Endothelial cell of umbilical vein (primary cell): ENCODE measurements at regions not wholly inside any gene's neighbourhood (a gene's known extent, or its start where the extent isn't known, plus 50 kb on each side); places are given as distances from the start of the nearest gene placed in this dataset.

ENCODE experiments used
- BruUV-seq: library from RNA; stranded (reverse); fragments of 400-500 nt; replicated peaks from 2 replicates; lab custom pipeline; 2021; lab: Mats Ljungman, UMichigan
- CTCF ChIA-PET: fragments of 300-600, 350-600 bp; sonication (Branson Sonifier 250); formaldehyde crosslinking; loops from one replicate; lab custom pipeline; 2021; ENCODE audit warnings: antibody characterized with exemption, inconsistent platforms; lab: Charles Lee
- POLR2A ChIA-PET: fragments of 300-600, 350-600 bp; sonication (Branson Sonifier 250); formaldehyde crosslinking; loops from one replicate; lab custom pipeline; 2021; ENCODE audit warnings: antibody characterized with exemption, inconsistent platforms; lab: Charles Lee
- DNase-seq: peaks from one replicate; pipeline ENCODE4 v3.0.0-alpha.2; 2011; ENCODE audit warnings: low read depth, low spot score
- FAIRE-seq: peaks from 2 replicates; lab custom pipeline; 2011; peaks lifted over from hg19 to GRCh38; lab: Jason Lieb, UNC
- H2AFZ ChIP-seq: 2 replicates; pipeline ENCODE4 v1.6.0; 2012; ENCODE audit warnings: low read depth, low read length, control low read depth, inconsistent platforms
- H3K27ac ChIP-seq: 2 replicates; pipeline ENCODE4 v1.5.1; 2011; ENCODE audit warnings: low read depth, mild to moderate bottlenecking, control low read depth, low read length, moderate library complexity; ENCODE audit not compliant: insufficient read depth
- H3K27me3 ChIP-seq, 2 experiments: 2 replicates each; pipeline versions ENCODE4 v1.6.0 to v1.6.1; 2011; ENCODE audit warnings: low read length in 2 of 2, mixed read lengths in 1 of 2; ENCODE audit not compliant: control insufficient read depth in 2 of 2, insufficient read depth in 2 of 2
- H3K36me3 ChIP-seq, 2 experiments: 2 replicates in 1 of 2; 3 replicates in 1 of 2; pipeline ENCODE4 v1.5.1; 2011; ENCODE audit warnings: low read length in 2 of 2, mild to moderate bottlenecking in 1 of 2, moderate library complexity in 1 of 2; ENCODE audit not compliant: control insufficient read depth in 2 of 2, insufficient read depth in 2 of 2; ENCODE audit errors: extremely low read depth in 1 of 2
- H3K4me1 ChIP-seq: 3 replicates; pipeline ENCODE4 v1.5.1; 2011; ENCODE audit warnings: mild to moderate bottlenecking, low read length; ENCODE audit not compliant: control insufficient read depth, insufficient read depth; ENCODE audit errors: extremely low read depth
- H3K4me2 ChIP-seq: 2 replicates; pipeline ENCODE4 v1.6.1; 2011; ENCODE audit warnings: low read length, control low read depth, mixed read lengths; ENCODE audit not compliant: insufficient read depth
- H3K4me3 ChIP-seq, 3 experiments: fragments of 200-600 bp in 1 of 3; sonication (generic), shearing (Covaris generic) in 1 of 3; replicated peaks in 1 of 3; 2 replicates each; pipeline ENCODE4 v1.5.1; 2011 to 2016; ENCODE audit warnings: control low read depth in 3 of 3, low read length in 3 of 3, mild to moderate bottlenecking in 2 of 3, inconsistent platforms in 1 of 3, low read depth in 1 of 3, moderate library complexity in 1 of 3; ENCODE audit not compliant: insufficient read depth in 1 of 3
- H3K79me2 ChIP-seq: 2 replicates; pipeline ENCODE4 v1.6.0; 2012; ENCODE audit warnings: low read length, inconsistent platforms; ENCODE audit not compliant: control insufficient read depth, insufficient read depth
- H3K9ac ChIP-seq: replicated peaks from 2 replicates; pipeline ENCODE3; 2011; ENCODE audit warnings: low read length, control low read depth; ENCODE audit not compliant: insufficient read depth; ENCODE audit errors: extremely low read depth
- H3K9me1 ChIP-seq: replicated peaks from 3 replicates; pipeline ENCODE4 v1.6.0; 2011; ENCODE audit warnings: mild to moderate bottlenecking, low read length; ENCODE audit not compliant: control insufficient read depth, insufficient read depth; ENCODE audit errors: extremely low read depth
- H3K9me3 ChIP-seq: replicated peaks from 2 replicates; pipeline ENCODE4 v1.5.1; 2012; ENCODE audit warnings: low read length, inconsistent platforms; ENCODE audit not compliant: control insufficient read depth, insufficient read depth
- H4K20me1 ChIP-seq: replicated peaks from 2 replicates; pipeline ENCODE3; 2011; ENCODE audit warnings: mild to moderate bottlenecking, low read length; ENCODE audit not compliant: control insufficient read depth, insufficient read depth; ENCODE audit errors: extremely low read depth
- EZH2 ChIP-seq: IDR thresholded peaks from 2 replicates; pipeline ENCODE4 v1.6.1; 2012; ENCODE audit warnings: borderline replicate concordance, low read depth, mild to moderate bottlenecking, moderate library complexity, low read length, inconsistent platforms; ENCODE audit not compliant: severe bottlenecking
- FOS ChIP-seq: IDR thresholded peaks from 2 replicates; pipeline ENCODE4 v1.6.1; 2011; ENCODE audit warnings: mild to moderate bottlenecking, low read length, moderate library complexity, borderline replicate concordance; ENCODE audit not compliant: insufficient read depth
- GATA2 ChIP-seq: IDR thresholded peaks from 2 replicates; pipeline ENCODE4 v1.7.0; 2011; ENCODE audit warnings: low read depth, mild to moderate bottlenecking, moderate library complexity, mixed read lengths, low read length; ENCODE audit not compliant: insufficient read length, insufficient read depth
- JUN ChIP-seq: IDR thresholded peaks from 2 replicates; pipeline ENCODE4 v1.6.1; 2011; ENCODE audit warnings: borderline replicate concordance, low read depth; ENCODE audit not compliant: insufficient read length, insufficient read depth
- MYC ChIP-seq: IDR thresholded peaks from one replicate; pipeline ENCODE4 v1.6.1; 2011; ENCODE audit warnings: mild to moderate bottlenecking, low read depth, low read length
- POLR2A ChIP-seq: IDR thresholded peaks from 2 replicates; pipeline ENCODE4 v1.6.1; 2012; ENCODE audit warnings: low read depth, mild to moderate bottlenecking, control low read depth, low read length
- POLR2AphosphoS5 ChIP-seq: IDR thresholded peaks from 2 replicates; pipeline ENCODE4 v1.6.1; 2012; ENCODE audit warnings: low read depth, mild to moderate bottlenecking, control low read depth, low read length, moderate library complexity; ENCODE audit not compliant: insufficient read depth
- dilution Hi-C: fragments of 300-500 bp; cut with MboI; formaldehyde crosslinking; loops from one replicate; pipeline ENCODE4 v1.15.0; 2019; ENCODE audit warnings: low sequenced_read_pairs; ENCODE audit not compliant: extremely low pct_ligation_motif_present
- intact Hi-C: fragments of 100-400 bp; cut with micrococcal nuclease; formaldehyde crosslinking; loops from one replicate; pipeline ENCODE4 v1.10.0; 2022
- TF ChIP-seq, protein P1 (sequence below), 2 donors: IDR thresholded peaks; 1 replicate in 1 of 2; 2 replicates in 1 of 2; pipeline ENCODE4 v1.5.1; 2011; ENCODE audit warnings: low read length in 2 of 2, mild to moderate bottlenecking in 2 of 2, moderate library complexity in 2 of 2, control low read depth in 1 of 2, inconsistent platforms in 1 of 2, low read depth in 1 of 2; ENCODE audit not compliant: insufficient read depth in 1 of 2; ENCODE audit errors: extremely low read depth in 1 of 2
- TF ChIP-seq, protein P2 (sequence below): IDR thresholded peaks from 2 replicates; pipeline ENCODE4 v1.6.1; 2011; ENCODE audit not compliant: insufficient read depth, insufficient read length

DNA sequence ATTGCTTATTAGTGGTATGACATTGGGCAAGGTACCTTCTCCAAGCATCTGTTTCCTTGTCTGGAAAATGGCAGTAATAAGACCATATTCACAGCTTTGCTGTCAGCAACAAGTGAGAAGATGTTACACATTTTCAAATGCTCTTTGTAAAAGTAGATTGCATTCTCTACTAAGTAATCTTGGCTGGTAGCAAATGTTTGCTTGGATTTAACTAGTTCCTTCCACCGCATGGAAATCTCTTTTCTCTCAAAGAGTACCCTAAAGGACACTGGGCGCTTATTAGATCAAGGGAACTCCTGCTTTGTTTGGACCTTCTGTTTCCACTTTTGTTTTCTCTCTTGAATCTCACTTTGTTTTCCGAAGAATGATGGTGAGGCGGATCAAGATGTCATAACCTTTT lies 185.2 kb upstream of the BMPER start:
- Histone ChIP-seq H4K20me1 (no peaks in the 10 kb centered on the region), H3K9me1 (no peaks in the 10 kb centered on the region), H3K4me2 (no peak overlapping the region), H3K36me3 (no peaks in the 10 kb centered on the region), H3K4me3 (no peak overlapping the region), H3K79me2 (no peaks in the 10 kb centered on the region), H3K27ac (no peak overlapping the region), H3K4me1 (peaks cover 41% of the 10 kb centered on the region), H3K9me3 (no peaks in the 10 kb centered on the region), H3K9ac (no peak overlapping the region), H3K27me3 (no peaks in the 10 kb centered on the region), H2AFZ (no peak overlapping the region)
- intact Hi-C loops (loop anchor here (10.0 kb wide), 2 partner anchors 385 to 1225 kb away; partner anchors contain the start of genes AVL9 and LSM5), dilution Hi-C loops (no loop called here)
- ChIA-PET POLR2A (no interaction called here), CTCF (interaction anchor here (1.3 kb wide), 1 partner anchor 477 kb away, joined by 3 read pairs; no protein-coding TSS in a partner anchor)
- FAIRE-seq (no peak), DNase-seq (no peak)
- no peak for TF ChIP-seq POLR2AphosphoS5
- TF ChIP-seq FOS, result no peak
- TF ChIP-seq, protein P1, sequence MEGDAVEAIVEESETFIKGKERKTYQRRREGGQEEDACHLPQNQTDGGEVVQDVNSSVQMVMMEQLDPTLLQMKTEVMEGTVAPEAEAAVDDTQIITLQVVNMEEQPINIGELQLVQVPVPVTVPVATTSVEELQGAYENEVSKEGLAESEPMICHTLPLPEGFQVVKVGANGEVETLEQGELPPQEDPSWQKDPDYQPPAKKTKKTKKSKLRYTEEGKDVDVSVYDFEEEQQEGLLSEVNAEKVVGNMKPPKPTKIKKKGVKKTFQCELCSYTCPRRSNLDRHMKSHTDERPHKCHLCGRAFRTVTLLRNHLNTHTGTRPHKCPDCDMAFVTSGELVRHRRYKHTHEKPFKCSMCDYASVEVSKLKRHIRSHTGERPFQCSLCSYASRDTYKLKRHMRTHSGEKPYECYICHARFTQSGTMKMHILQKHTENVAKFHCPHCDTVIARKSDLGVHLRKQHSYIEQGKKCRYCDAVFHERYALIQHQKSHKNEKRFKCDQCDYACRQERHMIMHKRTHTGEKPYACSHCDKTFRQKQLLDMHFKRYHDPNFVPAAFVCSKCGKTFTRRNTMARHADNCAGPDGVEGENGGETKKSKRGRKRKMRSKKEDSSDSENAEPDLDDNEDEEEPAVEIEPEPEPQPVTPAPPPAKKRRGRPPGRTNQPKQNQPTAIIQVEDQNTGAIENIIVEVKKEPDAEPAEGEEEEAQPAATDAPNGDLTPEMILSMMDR (IDR thresholded peaks at IDR 0.05; ENCODE audit: extremely low read depth in 1 of 2, insufficient read depth in 1 of 2, low read depth in 1 of 2, low read length in 2 of 2), result no peak
- no peak for TF ChIP-seq POLR2A
- TF ChIP-seq JUN, result no peak
- no peak for TF ChIP-seq MYC
- TF ChIP-seq GATA2, result no peak
- no peak for TF ChIP-seq EZH2
- TF ChIP-seq, protein P2, sequence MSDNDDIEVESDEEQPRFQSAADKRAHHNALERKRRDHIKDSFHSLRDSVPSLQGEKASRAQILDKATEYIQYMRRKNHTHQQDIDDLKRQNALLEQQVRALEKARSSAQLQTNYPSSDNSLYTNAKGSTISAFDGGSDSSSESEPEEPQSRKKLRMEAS, result no peak
- BruUV-seq, result no TSS peak
